Lung (tissue), 11 donors: ENCODE measurements at regions not wholly inside any gene's neighbourhood (a gene's known extent, or its start where the extent isn't known, plus 50 kb on each side); places are given as distances from the start of the nearest gene placed in this dataset.

ENCODE experiments used
- ATAC-seq: fragments of 200-7000 bp; cut with Tn5 transposase; one replicate; pipeline ENCODE4 v1.9.1; 2020; ENCODE audit warnings: moderate number of reproducible peaks; ENCODE audit not compliant: insufficient read depth, low FRiP score
- DNase-seq, 3 donors: peaks; one replicate each; pipeline ENCODE4 v3.0.0-alpha.2; 2013 to 2017
- H3K27ac ChIP-seq, 2 donors: one replicate each; pipeline ENCODE4 v1.5.1; 2013; ENCODE audit warnings: mild to moderate bottlenecking in 2 of 2, moderate library complexity in 2 of 2, control low read depth in 1 of 2, inconsistent platforms in 1 of 2, low read depth in 1 of 2, low read length in 1 of 2
- H3K27me3 ChIP-seq, 3 donors: one replicate each; pipeline ENCODE4 v1.5.1; 2013; ENCODE audit warnings: low read length in 2 of 3; ENCODE audit not compliant: control insufficient read depth in 3 of 3, insufficient read depth in 3 of 3
- H3K36me3 ChIP-seq, 4 donors: one replicate each; pipeline ENCODE4 v1.5.1; 2013; ENCODE audit warnings: low read length in 4 of 4, mild to moderate bottlenecking in 1 of 4, moderate library complexity in 1 of 4; ENCODE audit not compliant: control insufficient read depth in 4 of 4, insufficient read depth in 4 of 4
- H3K4me1 ChIP-seq, 5 donors: one replicate each; pipeline ENCODE4 v1.5.1; 2013; ENCODE audit warnings: low read length in 5 of 5, mild to moderate bottlenecking in 2 of 5, moderate library complexity in 1 of 5; ENCODE audit not compliant: control insufficient read depth in 5 of 5, insufficient read depth in 5 of 5
- H3K4me3 ChIP-seq: one replicate; pipeline ENCODE4 v1.5.1; 2013; ENCODE audit warnings: mild to moderate bottlenecking, control low read depth, moderate library complexity
- H3K9ac ChIP-seq, 2 donors: one replicate each; pipeline ENCODE4 v1.5.1; 2013; ENCODE audit warnings: low read length in 2 of 2, control low read depth in 1 of 2; ENCODE audit not compliant: insufficient read depth in 1 of 2
- H3K9me3 ChIP-seq, 4 donors: one replicate each; pipeline ENCODE4 v1.5.1; 2013; ENCODE audit warnings: low read length in 3 of 4, mild to moderate bottlenecking in 1 of 4, moderate library complexity in 1 of 4; ENCODE audit not compliant: control insufficient read depth in 4 of 4, insufficient read depth in 3 of 4
- CTCF ChIP-seq: IDR thresholded peaks from 2 replicates; pipeline ENCODE4 v1.5.1; 2012; ENCODE audit warnings: mild to moderate bottlenecking; ENCODE audit errors: control extremely low read depth, extremely low read depth
- WGBS, 2 donors: extraction: QIAGEN DNeasy Blood & Tissue Kit; methylation state at CpG; one replicate each; pipeline ENCODE4 v1.1.7; 2013; 5-methylcytosine and 5-hydroxymethylcytosine counted together
- donor health status: control.
- donor health status: control.
- donor health status: Bipolar disorder and iron deficiency.
- donor health status: healthy.
- donor health status: DM: yes; HTN: yes; CAD: no.

- Histone ChIP-seq H3K9ac (no peak overlapping the region), H3K36me3 (no peaks in the 10 kb centered on the region), H3K9me3 (peaks cover 0 to 3% (median 0%) of the 10 kb centered on the region in 4 donors), H3K4me1 (no peaks in the 10 kb centered on the region), H3K27ac (no peak overlapping the region), H3K27me3 (no peaks in the 10 kb centered on the region), H3K4me3 (no peak overlapping the region)
- DNase-seq, result no peak
- TF ChIP-seq CTCF, result no peak
- 91 to 93% methylated on average over 32 of the region's 32 CpGs for WGBS, 2 donors
- no peak for ATAC-seq
Measured at GRCh38 chr5:2261004-2261703, 378.4 kb upstream of the IRX4 start.

DNA sequence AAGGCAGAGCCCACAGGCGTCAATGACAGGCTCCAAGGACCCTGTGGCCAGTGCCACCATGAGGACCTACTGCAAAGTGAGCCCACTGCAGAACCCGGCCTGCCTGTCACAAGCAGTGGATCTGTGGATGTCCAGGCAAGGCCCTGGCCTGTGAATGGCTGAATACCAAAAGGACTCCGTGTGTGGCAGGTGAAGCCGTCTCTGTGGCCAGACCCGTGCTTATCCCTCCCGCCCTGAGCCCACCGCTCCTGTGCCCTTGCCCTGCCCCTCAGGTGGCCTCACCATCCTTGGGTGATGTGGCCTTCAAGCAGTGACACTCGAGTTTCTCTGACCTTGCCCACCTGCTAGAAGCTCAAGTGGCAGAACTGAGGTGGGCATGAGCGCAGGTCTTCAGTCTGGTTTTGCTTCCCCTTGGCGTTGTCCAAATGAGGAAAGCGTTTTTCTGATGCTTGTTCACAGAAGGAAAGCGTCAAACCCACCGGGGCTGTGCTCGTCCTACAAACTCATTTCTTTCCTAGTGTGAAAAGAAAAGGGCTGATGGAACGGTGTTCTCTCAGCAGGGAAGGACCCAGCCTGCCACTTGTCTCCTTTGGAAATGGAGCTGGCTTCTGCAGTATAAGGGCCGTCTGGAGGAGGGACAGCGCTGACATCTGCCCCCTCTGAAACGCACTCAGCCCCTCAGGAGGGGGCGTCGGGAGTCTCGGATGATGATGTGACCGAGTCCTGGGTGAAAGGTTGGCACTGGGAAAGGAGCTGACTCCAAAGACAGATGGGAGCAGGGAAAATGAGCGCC lies 377.7 kb upstream of the IRX4 start:
- no peak overlapping the region for H3K27ac ChIP-seq
- H3K4me1 ChIP-seq, result no peaks in the 10 kb centered on the region
- H3K9me3 ChIP-seq, result peaks cover 0 to 3% (median 0%) of the 10 kb centered on the region in 4 donors
- ATAC-seq (no peak), DNase-seq (no peak)
- no peak overlapping the region for H3K9ac ChIP-seq
- no peaks in the 10 kb centered on the region for H3K27me3 ChIP-seq
- no peak overlapping the region for H3K4me3 ChIP-seq
- no peaks in the 10 kb centered on the region for H3K36me3 ChIP-seq
- 83 to 88% methylated on average over 23 of the region's 23 CpGs for WGBS, 2 donors
- TF ChIP-seq CTCF, result no peak

- WGBS, 2 donors, result 75% methylated on average over 7 of the region's 7 CpGs
- DNase-seq (no peak), ATAC-seq (no peak)
- Histone ChIP-seq H3K4me3 (no peak overlapping the region), H3K9ac (no peak overlapping the region), H3K9me3 (peaks cover 0 to 3% (median 0%) of the 10 kb centered on the region in 4 donors), H3K27ac (no peak overlapping the region), H3K27me3 (no peaks in the 10 kb centered on the region), H3K36me3 (no peaks in the 10 kb centered on the region), H3K4me1 (peaks cover 0 to 4% (median 0%) of the 10 kb centered on the region in 5 donors)
- no peak for TF ChIP-seq CTCF
Measured at GRCh38 chr5:2259494-2260107, 376.9 kb upstream of the IRX4 start.
